NT2/D1 (cell line): ENCODE measurements at regions not wholly inside any gene's neighbourhood (a gene's known extent, or its start where the extent isn't known, plus 50 kb on each side); places are given as distances from the start of the nearest gene placed in this dataset.
"Not testable (repeated sequence)": the region's sequence is repeated elsewhere in the genome, so short reads cannot be mapped to it uniquely, and the experiment has no call there.

Experiments
- DNase-seq: peaks from one replicate; pipeline ENCODE4 v3.0.0-alpha.2; 2011; ENCODE audit warnings: low read depth, low spot score
- H3K27me3 ChIP-seq: 2 replicates; pipeline ENCODE4 v1.6.0; 2011; ENCODE audit warnings: mild to moderate bottlenecking; ENCODE audit not compliant: insufficient read length, insufficient read depth
- H3K36me3 ChIP-seq: 2 replicates; pipeline ENCODE4 v1.6.1; 2011; ENCODE audit warnings: mild to moderate bottlenecking, low read length, mixed read lengths; ENCODE audit not compliant: insufficient read depth, insufficient read length
- H3K4me1 ChIP-seq: 2 replicates; pipeline ENCODE4 v1.5.1; 2011; ENCODE audit not compliant: insufficient read depth, insufficient read length
- H3K4me3 ChIP-seq: 2 replicates; pipeline ENCODE4 v1.5.1; 2011; ENCODE audit warnings: low read depth; ENCODE audit not compliant: insufficient read length
- H3K9ac ChIP-seq: 2 replicates; pipeline ENCODE4 v1.6.0; 2011; ENCODE audit warnings: low read depth; ENCODE audit not compliant: insufficient read length
- H3K9me3 ChIP-seq: 2 replicates; pipeline ENCODE4 v1.5.1; 2011; ENCODE audit warnings: mild to moderate bottlenecking, low read length; ENCODE audit not compliant: insufficient read depth
- SUZ12 ChIP-seq: IDR thresholded peaks from 2 replicates; pipeline ENCODE4 v1.6.1; 2011; ENCODE audit not compliant: insufficient read length, insufficient read depth; ENCODE audit errors: extremely low read depth
- YY1 ChIP-seq: IDR thresholded peaks from 2 replicates; pipeline ENCODE4 v1.6.1; 2011; ENCODE audit not compliant: insufficient read length, insufficient read depth
- ZNF274 ChIP-seq: IDR thresholded peaks from 2 replicates; pipeline ENCODE4 v1.6.1; 2011; ENCODE audit warnings: mild to moderate bottlenecking, low read depth, low read length

- no peak for TF ChIP-seq YY1
- TF ChIP-seq ZNF274: no peak
- no peak for TF ChIP-seq SUZ12
- no peak overlapping the region for H3K9ac ChIP-seq
- H3K9me3 ChIP-seq: no peaks in the 10 kb centered on the region
These were observed 650.0 kb upstream of the STXBP6 start for GRCh38 chr14:25699981-25700380.

GRCh38 chr14:25698111-25698510 lies 648.2 kb upstream of the STXBP6 start:
- TF ChIP-seq YY1: no peak
- TF ChIP-seq ZNF274: no peak
- no peak for TF ChIP-seq SUZ12
- Histone ChIP-seq H3K4me1 (no peaks in the 10 kb centered on the region), H3K4me3 (no peak overlapping the region), H3K9me3 (no peaks in the 10 kb centered on the region), H3K27me3 (no peaks in the 10 kb centered on the region), H3K36me3 (no peaks in the 10 kb centered on the region), H3K9ac (no peak overlapping the region)
- DNase-seq: no peak

More at GRCh38 chr14:25699981-25700380, 650.0 kb upstream of the STXBP6 start:
- H3K27me3 ChIP-seq: no peaks in the 10 kb centered on the region
- H3K36me3 ChIP-seq: no peaks in the 10 kb centered on the region
- no peak overlapping the region for H3K4me3 ChIP-seq
- H3K4me1 ChIP-seq: no peaks in the 10 kb centered on the region
- no peak for DNase-seq

- H3K27me3 ChIP-seq: no peaks in the 10 kb centered on the region
- no peaks in the 10 kb centered on the region for H3K9me3 ChIP-seq
- H3K4me1 ChIP-seq: no peaks in the 10 kb centered on the region
- DNase-seq: no peak
- no peak overlapping the region for H3K4me3 ChIP-seq
- no peaks in the 10 kb centered on the region for H3K36me3 ChIP-seq
- no peak for TF ChIP-seq YY1
- no peak for TF ChIP-seq ZNF274
- TF ChIP-seq SUZ12: no peak
- no peak overlapping the region for H3K9ac ChIP-seq
These were observed 646.2 kb upstream of the STXBP6 start for GRCh38 chr14:25696176-25696575.

GRCh38 chr14:25685004-25685403 lies 635.1 kb upstream of the STXBP6 start:
- no peak overlapping the region for H3K9ac ChIP-seq
- TF ChIP-seq YY1 (no peak), ZNF274 (no peak), SUZ12 (no peak)

GRCh38 chr14:25680934-25681333 lies 631.0 kb upstream of the STXBP6 start:
- Histone ChIP-seq H3K9ac (no peak overlapping the region), H3K27me3 (no peaks in the 10 kb centered on the region), H3K36me3 (no peaks in the 10 kb centered on the region), H3K4me3 (no peak overlapping the region), H3K9me3 (no peaks in the 10 kb centered on the region), H3K4me1 (no peaks in the 10 kb centered on the region)
- TF ChIP-seq SUZ12 (no peak), YY1 (no peak), ZNF274 (no peak)
- DNase-seq: no peak

More at GRCh38 chr14:25685004-25685403, 635.1 kb upstream of the STXBP6 start:
- Histone ChIP-seq H3K27me3 (no peaks in the 10 kb centered on the region), H3K4me3 (no peak overlapping the region), H3K9me3 (no peaks in the 10 kb centered on the region), H3K4me1 (no peaks in the 10 kb centered on the region), H3K36me3 (no peaks in the 10 kb centered on the region)
- DNase-seq: no peak

- not testable (repeated sequence) for DNase-seq, H3K27me3 ChIP-seq, H3K4me3 ChIP-seq, H3K36me3 ChIP-seq, H3K4me1 ChIP-seq, H3K9me3 ChIP-seq, H3K9ac ChIP-seq
These were observed 630.6 kb upstream of the STXBP6 start for GRCh38 chr14:25680511-25680910.

GRCh38 chr14:25677111-25677510 lies 627.2 kb upstream of the STXBP6 start:
- TF ChIP-seq YY1: no peak
- no peak for DNase-seq

GRCh38 chr14:25667387-25667786 lies 617.4 kb upstream of the STXBP6 start:
- Histone ChIP-seq H3K36me3 (no peaks in the 10 kb centered on the region), H3K4me1 (no peaks in the 10 kb centered on the region), H3K4me3 (no peak overlapping the region), H3K9me3 (no peaks in the 10 kb centered on the region), H3K9ac (no peak overlapping the region), H3K27me3 (no peaks in the 10 kb centered on the region)
- no peak for DNase-seq
- no peak for TF ChIP-seq SUZ12
- TF ChIP-seq ZNF274: no peak
- TF ChIP-seq YY1: no peak

More at GRCh38 chr14:25677111-25677510, 627.2 kb upstream of the STXBP6 start:
- Histone ChIP-seq H3K36me3 (no peaks in the 10 kb centered on the region), H3K9ac (no peak overlapping the region), H3K4me3 (no peak overlapping the region), H3K4me1 (no peaks in the 10 kb centered on the region), H3K9me3 (no peaks in the 10 kb centered on the region), H3K27me3 (no peaks in the 10 kb centered on the region)
